WTC11 (cell line): ENCODE measurements at regions not wholly inside any gene's neighbourhood (a gene's known extent, or its start where the extent isn't known, plus 50 kb on each side); places are given as distances from the start of the nearest gene placed in this dataset.

ENCODE experiments used
- ATAC-seq: fragments of 200-7000 bp; cut with Tn5 transposase; 2 replicates; pipeline ENCODE4 v1.10.0; 2021; ENCODE audit warnings: mild to moderate bottlenecking, moderate library complexity
- CTCF ChIA-PET: fragments of 300-600 bp; sonication (Branson Sonifier 250); formaldehyde crosslinking; loops from one replicate; lab custom pipeline; 2021; ENCODE audit warnings: antibody characterized with exemption; lab: Charles Lee
- POLR2A ChIA-PET: fragments of 350-600 bp; sonication (Branson Sonifier 250); formaldehyde crosslinking; loops from one replicate; lab custom pipeline; 2021; ENCODE audit warnings: antibody characterized with exemption; lab: Charles Lee
- DNase-seq: peaks from one replicate; pipeline ENCODE4 v3.0.0; 2021; ENCODE audit warnings: low spot score
- H3K27ac Mint-ChIP-seq: 2 replicates; pipeline ENCODE4 v1.8.0; 2021; ENCODE audit warnings: mixed read lengths
- H3K27me3 Mint-ChIP-seq: 2 replicates; pipeline ENCODE4 v1.8.0; 2021; ENCODE audit warnings: low read depth, mild to moderate bottlenecking, moderate library complexity, mixed read lengths
- H3K36me3 Mint-ChIP-seq: 2 replicates; pipeline ENCODE4 v1.8.0; 2021; ENCODE audit warnings: mixed read lengths
- H3K4me1 Mint-ChIP-seq: 2 replicates; pipeline ENCODE4 v1.8.0; 2022; ENCODE audit warnings: mixed read lengths
- H3K4me3 Mint-ChIP-seq: 2 replicates; pipeline ENCODE4 v1.8.0; 2021; ENCODE audit warnings: mild to moderate bottlenecking, moderate library complexity, mixed read lengths
- H3K9me3 Mint-ChIP-seq: 2 replicates; pipeline ENCODE4 v1.8.0; 2021; ENCODE audit warnings: mixed read lengths
- AFF4 ChIP-seq: sonication (generic); formaldehyde crosslinking; IDR thresholded peaks from 2 replicates; pipeline ENCODE4 v1.8.1; 2023; ENCODE audit warnings: mild to moderate bottlenecking, missing genetic modification reagents, borderline replicate concordance
- CREB1 ChIP-seq: sonication (generic); formaldehyde crosslinking; IDR thresholded peaks from 2 replicates; pipeline ENCODE4 v1.8.0; 2023; ENCODE audit warnings: mild to moderate bottlenecking, missing genetic modification reagents
- CREM ChIP-seq: sonication (generic); formaldehyde crosslinking; IDR thresholded peaks from 2 replicates; pipeline ENCODE4 v1.8.1; 2022; ENCODE audit warnings: mild to moderate bottlenecking, missing genetic modification reagents, moderate library complexity
- E2F5 ChIP-seq: sonication (generic); formaldehyde crosslinking; IDR thresholded peaks from 2 replicates; pipeline ENCODE4 v1.8.1; 2022; ENCODE audit warnings: mild to moderate bottlenecking, moderate library complexity, missing genetic modification reagents
- ELF4 ChIP-seq: sonication (generic); formaldehyde crosslinking; IDR thresholded peaks from 2 replicates; pipeline ENCODE4 v1.8.1; 2022; ENCODE audit warnings: low read depth, mild to moderate bottlenecking, moderate library complexity, missing genetic modification reagents
- EMX1 ChIP-seq: fragments of 250-450 bp; sonication (Bioruptor Pico); IDR thresholded peaks from 2 replicates; pipeline ENCODE4 v1.8.0; 2021; ENCODE audit warnings: mild to moderate bottlenecking
- ERG ChIP-seq: fragments of 250-450 bp; sonication (Bioruptor Pico); IDR thresholded peaks from 2 replicates; pipeline ENCODE4 v1.8.0; 2021; ENCODE audit warnings: mild to moderate bottlenecking
- ETV6 ChIP-seq: sonication (generic); formaldehyde crosslinking; IDR thresholded peaks from 2 replicates; pipeline ENCODE4 v1.8.1; 2022; ENCODE audit warnings: mild to moderate bottlenecking, missing genetic modification reagents
- GABPB1 ChIP-seq: sonication (generic); formaldehyde crosslinking; IDR thresholded peaks from 2 replicates; pipeline ENCODE4 v1.8.1; 2023; ENCODE audit warnings: mild to moderate bottlenecking, missing genetic modification reagents
- GTF2I ChIP-seq: fragments of 250-450 bp; sonication (Bioruptor Pico); conservative IDR thresholded peaks from 2 replicates; pipeline ENCODE4 v1.4.0; 2021; ENCODE audit warnings: mild to moderate bottlenecking
- JAZF1 ChIP-seq: fragments of 250-450 bp; sonication (Bioruptor Pico); IDR thresholded peaks from 2 replicates; pipeline ENCODE4 v1.9.0; 2021; ENCODE audit warnings: moderate library complexity, mild to moderate bottlenecking, inconsistent platforms
- JUN ChIP-seq: sonication (generic); formaldehyde crosslinking; IDR thresholded peaks from 2 replicates; pipeline ENCODE4 v1.8.0; 2023; ENCODE audit warnings: mild to moderate bottlenecking, missing genetic modification reagents
- KAT7 ChIP-seq: sonication (generic); formaldehyde crosslinking; IDR thresholded peaks from 2 replicates; pipeline ENCODE4 v1.8.1; 2023; ENCODE audit warnings: missing genetic modification reagents, mild to moderate bottlenecking, borderline replicate concordance
- MAX ChIP-seq: sonication (generic); formaldehyde crosslinking; IDR thresholded peaks from 2 replicates; pipeline ENCODE4 v1.8.0; 2022; ENCODE audit warnings: mild to moderate bottlenecking, missing genetic modification reagents
- MYBL2 ChIP-seq: sonication (generic); formaldehyde crosslinking; IDR thresholded peaks from 2 replicates; pipeline ENCODE4 v1.8.1; 2023; ENCODE audit warnings: mild to moderate bottlenecking, moderate library complexity, missing genetic modification reagents
- NFATC4 ChIP-seq: fragments of 250-450 bp; sonication (Bioruptor Pico); IDR thresholded peaks from 2 replicates; pipeline ENCODE4 v1.9.0; 2021; ENCODE audit warnings: mild to moderate bottlenecking
- NFE2L1 ChIP-seq: sonication (generic); formaldehyde crosslinking; IDR thresholded peaks from 2 replicates; pipeline ENCODE4 v1.8.1; 2023; ENCODE audit warnings: missing genetic modification reagents
- NR3C1 ChIP-seq: sonication (generic); formaldehyde crosslinking; conservative IDR thresholded peaks from 2 replicates; pipeline ENCODE4 v1.8.1; 2023; ENCODE audit warnings: low read depth, mild to moderate bottlenecking, missing genetic modification reagents
- OVOL2 ChIP-seq: fragments of 250-450 bp; sonication (Bioruptor Pico); IDR thresholded peaks from 2 replicates; pipeline ENCODE4 v1.9.0; 2021; ENCODE audit warnings: mild to moderate bottlenecking, borderline replicate concordance
- SOX15 ChIP-seq: fragments of 250-450 bp; sonication (Bioruptor Pico); IDR thresholded peaks from 2 replicates; pipeline ENCODE4 v1.9.0; 2021; ENCODE audit warnings: mild to moderate bottlenecking
- SP1 ChIP-seq: sonication (generic); formaldehyde crosslinking; conservative IDR thresholded peaks from 2 replicates; pipeline ENCODE4 v1.8.1; 2022; ENCODE audit warnings: missing genetic modification reagents
- TP53 ChIP-seq: sonication (generic); formaldehyde crosslinking; IDR thresholded peaks from 2 replicates; pipeline ENCODE4 v1.8.1; 2023; ENCODE audit warnings: mild to moderate bottlenecking, missing genetic modification reagents
- ZNF121 ChIP-seq: sonication (generic); formaldehyde crosslinking; IDR thresholded peaks from 2 replicates; pipeline ENCODE4 v1.8.0; 2023; ENCODE audit warnings: missing genetic modification reagents
- ZNF219 ChIP-seq: sonication (generic); formaldehyde crosslinking; IDR thresholded peaks from 2 replicates; pipeline ENCODE4 v1.8.0; 2023; ENCODE audit warnings: missing genetic modification reagents, mild to moderate bottlenecking, borderline replicate concordance
- ZNF232 ChIP-seq: sonication (generic); formaldehyde crosslinking; IDR thresholded peaks from 2 replicates; pipeline ENCODE4 v1.8.0; 2022; ENCODE audit warnings: mild to moderate bottlenecking, missing genetic modification reagents
- ZNF263 ChIP-seq: sonication (generic); formaldehyde crosslinking; IDR thresholded peaks from 2 replicates; pipeline ENCODE4 v1.8.1; 2022; ENCODE audit warnings: low read depth, mild to moderate bottlenecking, moderate library complexity, missing genetic modification reagents
- ZNF317 ChIP-seq: sonication (generic); formaldehyde crosslinking; IDR thresholded peaks from 2 replicates; pipeline ENCODE4 v1.8.1; 2023; ENCODE audit warnings: low read depth, mild to moderate bottlenecking, moderate library complexity, missing genetic modification reagents, borderline replicate concordance
- TF ChIP-seq, protein P1 (sequence below): sonication (generic); formaldehyde crosslinking; IDR thresholded peaks from 2 replicates; pipeline ENCODE4 v1.8.0; 2022; ENCODE audit warnings: missing genetic modification reagents
- TF ChIP-seq, protein P2 (sequence below): sonication (generic); formaldehyde crosslinking; IDR thresholded peaks from 2 replicates; pipeline ENCODE4 v1.8.1; 2023; ENCODE audit warnings: mild to moderate bottlenecking, missing genetic modification reagents, moderate library complexity

DNA sequence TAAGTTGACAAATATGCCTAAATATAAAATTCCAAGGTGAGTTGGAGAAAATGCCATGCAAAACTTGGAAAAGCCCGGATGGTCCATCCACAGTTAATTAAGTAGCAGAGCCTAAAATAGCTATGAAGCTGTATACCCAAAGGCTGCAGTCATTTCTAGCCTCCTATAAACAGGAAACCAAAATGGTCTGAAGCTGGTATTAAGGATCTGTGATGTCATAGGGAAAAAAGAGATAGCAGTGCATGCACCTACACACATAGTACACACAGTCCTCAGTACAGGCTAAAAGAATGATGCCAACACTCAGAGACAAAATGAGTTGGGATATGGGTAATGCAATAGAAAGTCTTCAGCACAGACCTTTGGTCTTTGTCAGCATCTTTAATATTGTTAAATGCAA is 736.9 kb downstream of the EFNB2 start:
- Mint-ChIP-seq H3K27ac (no peak overlapping the region), H3K27me3 (no peaks in the 10 kb centered on the region), H3K4me3 (no peak overlapping the region), H3K36me3 (no peaks in the 10 kb centered on the region), H3K9me3 (peaks cover 3% of the 10 kb centered on the region), H3K4me1 (no peaks in the 10 kb centered on the region)
- ChIA-PET CTCF (interaction anchor here (0.7 kb wide), 1 partner anchor 388 kb away, joined by 3 read pairs; no protein-coding TSS in a partner anchor), POLR2A (no interaction called here)
- DNase-seq (no peak), ATAC-seq (no peak)
- no peak for TF ChIP-seq EMX1 (CRISPR knock-in tag)
- TF ChIP-seq, protein P1, sequence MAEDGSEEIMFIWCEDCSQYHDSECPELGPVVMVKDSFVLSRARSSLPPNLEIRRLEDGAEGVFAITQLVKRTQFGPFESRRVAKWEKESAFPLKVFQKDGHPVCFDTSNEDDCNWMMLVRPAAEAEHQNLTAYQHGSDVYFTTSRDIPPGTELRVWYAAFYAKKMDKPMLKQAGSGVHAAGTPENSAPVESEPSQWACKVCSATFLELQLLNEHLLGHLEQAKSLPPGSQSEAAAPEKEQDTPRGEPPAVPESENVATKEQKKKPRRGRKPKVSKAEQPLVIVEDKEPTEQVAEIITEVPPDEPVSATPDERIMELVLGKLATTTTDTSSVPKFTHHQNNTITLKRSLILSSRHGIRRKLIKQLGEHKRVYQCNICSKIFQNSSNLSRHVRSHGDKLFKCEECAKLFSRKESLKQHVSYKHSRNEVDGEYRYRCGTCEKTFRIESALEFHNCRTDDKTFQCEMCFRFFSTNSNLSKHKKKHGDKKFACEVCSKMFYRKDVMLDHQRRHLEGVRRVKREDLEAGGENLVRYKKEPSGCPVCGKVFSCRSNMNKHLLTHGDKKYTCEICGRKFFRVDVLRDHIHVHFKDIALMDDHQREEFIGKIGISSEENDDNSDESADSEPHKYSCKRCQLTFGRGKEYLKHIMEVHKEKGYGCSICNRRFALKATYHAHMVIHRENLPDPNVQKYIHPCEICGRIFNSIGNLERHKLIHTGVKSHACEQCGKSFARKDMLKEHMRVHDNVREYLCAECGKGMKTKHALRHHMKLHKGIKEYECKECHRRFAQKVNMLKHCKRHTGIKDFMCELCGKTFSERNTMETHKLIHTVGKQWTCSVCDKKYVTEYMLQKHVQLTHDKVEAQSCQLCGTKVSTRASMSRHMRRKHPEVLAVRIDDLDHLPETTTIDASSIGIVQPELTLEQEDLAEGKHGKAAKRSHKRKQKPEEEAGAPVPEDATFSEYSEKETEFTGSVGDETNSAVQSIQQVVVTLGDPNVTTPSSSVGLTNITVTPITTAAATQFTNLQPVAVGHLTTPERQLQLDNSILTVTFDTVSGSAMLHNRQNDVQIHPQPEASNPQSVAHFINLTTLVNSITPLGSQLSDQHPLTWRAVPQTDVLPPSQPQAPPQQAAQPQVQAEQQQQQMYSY, result no peak
- no peak for TF ChIP-seq OVOL2 (CRISPR knock-in tag)
- TF ChIP-seq NFE2L1, result no peak
- TF ChIP-seq JAZF1 (CRISPR knock-in tag), result no peak
- TF ChIP-seq ZNF219, result no peak
- TF ChIP-seq MAX (CRISPR knock-in tag), result no peak
- TF ChIP-seq KAT7 (CRISPR knock-in tag), result no peak
- TF ChIP-seq GTF2I, result no peak
- TF ChIP-seq ELF4, result no peak
- TF ChIP-seq CREM (CRISPR knock-in tag), result no peak
- no peak for TF ChIP-seq MYBL2 (CRISPR knock-in tag)
- TF ChIP-seq GABPB1 (CRISPR knock-in tag), result no peak
- no peak for TF ChIP-seq SP1 (CRISPR knock-in tag)
- TF ChIP-seq ETV6, result no peak
- no peak for TF ChIP-seq AFF4
- TF ChIP-seq JUN, result no peak
- TF ChIP-seq SOX15 (CRISPR knock-in tag), result no peak
- TF ChIP-seq NR3C1 (CRISPR knock-in tag), result no peak

DNA sequence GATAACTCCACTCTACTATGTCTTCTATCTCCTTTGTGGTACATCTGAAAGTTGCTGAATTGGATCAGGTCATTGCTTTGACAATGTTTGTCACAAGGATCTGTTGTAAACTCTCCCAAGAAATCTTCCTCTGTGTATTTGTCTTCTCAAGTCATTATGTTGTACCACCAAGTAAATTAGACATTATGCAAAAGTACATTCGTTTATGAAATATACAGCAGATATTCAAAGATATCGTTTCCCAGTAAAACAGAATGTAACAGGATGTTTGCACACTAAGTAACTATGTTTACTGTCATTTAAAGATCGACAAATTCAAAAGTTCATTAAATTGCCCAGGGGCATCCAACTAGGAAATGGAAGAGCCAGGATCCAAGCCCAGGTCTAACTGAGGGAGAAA is 739.4 kb downstream of the EFNB2 start:
- ATAC-seq (no peak), DNase-seq (no peak)
- Mint-ChIP-seq H3K4me3 (no peak overlapping the region), H3K27me3 (no peaks in the 10 kb centered on the region), H3K27ac (no peak overlapping the region), H3K36me3 (no peaks in the 10 kb centered on the region), H3K4me1 (no peaks in the 10 kb centered on the region), H3K9me3 (peaks cover 3% of the 10 kb centered on the region)
- ChIA-PET CTCF (no interaction called here), POLR2A (no interaction called here)
- TF ChIP-seq ZNF317 (CRISPR knock-in tag), result no peak
- no peak for TF ChIP-seq JUN
- no peak for TF ChIP-seq ZNF121 (CRISPR knock-in tag)
- TF ChIP-seq TP53 (CRISPR knock-in tag), result no peak
- TF ChIP-seq ZNF232, result no peak
- TF ChIP-seq NFATC4, result no peak
- no peak for TF ChIP-seq CREM (CRISPR knock-in tag)
- no peak for TF ChIP-seq ERG (CRISPR knock-in tag)
- no peak for TF ChIP-seq E2F5
- TF ChIP-seq, protein P2, sequence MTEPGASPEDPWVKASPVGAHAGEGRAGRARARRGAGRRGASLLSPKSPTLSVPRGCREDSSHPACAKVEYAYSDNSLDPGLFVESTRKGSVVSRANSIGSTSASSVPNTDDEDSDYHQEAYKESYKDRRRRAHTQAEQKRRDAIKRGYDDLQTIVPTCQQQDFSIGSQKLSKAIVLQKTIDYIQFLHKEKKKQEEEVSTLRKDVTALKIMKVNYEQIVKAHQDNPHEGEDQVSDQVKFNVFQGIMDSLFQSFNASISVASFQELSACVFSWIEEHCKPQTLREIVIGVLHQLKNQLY, result no peak
- no peak for TF ChIP-seq ZNF263
- TF ChIP-seq SP1 (CRISPR knock-in tag), result no peak
- no peak for TF ChIP-seq CREB1 (CRISPR knock-in tag)
